HEK293T (cell line): ENCODE measurements at regions not wholly inside any gene's neighbourhood (a gene's known extent, or its start where the extent isn't known, plus 50 kb on each side); places are given as distances from the start of the nearest gene placed in this dataset.

Experiments used
- CTCF ChIA-PET: fragments of 350-600 bp; formaldehyde crosslinking; extraction: SDS; loops from one replicate; lab custom pipeline; 2021; ENCODE audit warnings: antibody characterized with exemption, inconsistent platforms; lab: Yijun Ruan, JAX
- POLR2A ChIA-PET: fragments of 350-600 bp; formaldehyde crosslinking; extraction: SDS; loops from one replicate; lab custom pipeline; 2020; ENCODE audit warnings: antibody characterized with exemption, inconsistent platforms; lab: Yijun Ruan, JAX
- DNase-seq: peaks from one replicate; pipeline ENCODE4 v3.0.0; 2012; ENCODE audit warnings: mixed read lengths; ENCODE audit errors: extremely low spot score
- ARNT ChIP-seq: fragments of 450-650 bp; IDR thresholded peaks from 2 replicates; pipeline ENCODE4 v1.6.1; 2017; ENCODE audit warnings: mild to moderate bottlenecking
- BHLHE40 ChIP-seq: fragments of 450-650 bp; IDR thresholded peaks from 2 replicates; pipeline ENCODE4 v1.6.1; 2016; ENCODE audit warnings: mild to moderate bottlenecking, moderate library complexity, borderline replicate concordance
- CTBP1 ChIP-seq: fragments of 450-650 bp; IDR thresholded peaks from 2 replicates; pipeline ENCODE4 v1.6.1; 2016; ENCODE audit warnings: borderline replicate concordance
- ELF4 ChIP-seq: fragments of 450-650 bp; IDR thresholded peaks from 2 replicates; pipeline ENCODE4 v1.6.1; 2017; ENCODE audit warnings: antibody characterized with exemption
- FOXA1 ChIP-seq: fragments of 450-650 bp; IDR thresholded peaks from 2 replicates; pipeline ENCODE4 v1.6.1; 2016; ENCODE audit warnings: mild to moderate bottlenecking
- FOXK2 ChIP-seq: fragments of 450-650 bp; IDR thresholded peaks from 2 replicates; pipeline ENCODE4 v1.6.1; 2016; ENCODE audit warnings: mild to moderate bottlenecking
- FOXM1 ChIP-seq: fragments of 450-650 bp; IDR thresholded peaks from 2 replicates; pipeline ENCODE4 v1.6.1; 2017; ENCODE audit warnings: mild to moderate bottlenecking, borderline replicate concordance
- HDGF ChIP-seq: fragments of 450-650 bp; IDR thresholded peaks from 2 replicates; pipeline ENCODE4 v1.6.1; 2017; ENCODE audit warnings: antibody characterized with exemption, borderline replicate concordance
- L3MBTL2 ChIP-seq: fragments of 450-650 bp; conservative IDR thresholded peaks from 2 replicates; pipeline ENCODE4 v1.6.1; 2016; ENCODE audit warnings: mild to moderate bottlenecking
- LEF1 ChIP-seq: fragments of 450-650 bp; IDR thresholded peaks from 2 replicates; pipeline ENCODE4 v1.6.1; 2017; ENCODE audit warnings: mild to moderate bottlenecking, borderline replicate concordance
- NFRKB ChIP-seq: fragments of 450-650 bp; IDR thresholded peaks from 2 replicates; pipeline ENCODE4 v1.6.1; 2016; ENCODE audit warnings: mild to moderate bottlenecking, moderate library complexity
- PKNOX1 ChIP-seq: fragments of 450-650 bp; IDR thresholded peaks from 2 replicates; pipeline ENCODE4 v1.6.1; 2016
- SP1 ChIP-seq: fragments of 450-650 bp; IDR thresholded peaks from 2 replicates; pipeline ENCODE4 v1.6.1; 2017
- SUZ12 ChIP-seq: fragments of 450-650 bp; IDR thresholded peaks from 2 replicates; pipeline ENCODE4 v1.6.1; 2016; ENCODE audit warnings: mild to moderate bottlenecking
- TARDBP ChIP-seq: fragments of 450-650 bp; IDR thresholded peaks from 2 replicates; pipeline ENCODE4 v1.6.1; 2016
- ZNF384 ChIP-seq: fragments of 450-650 bp; IDR thresholded peaks from 2 replicates; pipeline ENCODE4 v1.6.1; 2016

- CTCF ChIA-PET: no interaction called here
- DNase-seq: no peak
- POLR2A ChIA-PET: no interaction called here
- TF ChIP-seq SP1 (no peak), SUZ12 (no peak), ARNT (no peak), NFRKB (no peak), FOXM1 (no peak), BHLHE40 (no peak), PKNOX1 (no peak)
Observed at GRCh38 chr3:14345496-14346150, 56.8 kb upstream of the SLC6A6 start.

GRCh38 chr3:14346191-14346590 is 56.2 kb upstream of the SLC6A6 start:
- ChIA-PET CTCF (interaction anchor here (0.6 kb wide), 1 partner anchor 142 kb away, joined by 3 read pairs; no protein-coding TSS in a partner anchor), POLR2A (no interaction called here)
- DNase-seq: no peak
- TF ChIP-seq ARNT: no peak

- POLR2A ChIA-PET: no interaction called here
- no peak for TF ChIP-seq NFRKB
- TF ChIP-seq L3MBTL2: no peak
- CTCF ChIA-PET: interaction anchor here (0.6 kb wide), 1 partner anchor 143 kb away, joined by 3 read pairs; no protein-coding TSS in a partner anchor
- DNase-seq: no peak
Observed at GRCh38 chr3:14346642-14347041, 55.8 kb upstream of the SLC6A6 start.

GRCh38 chr3:14347110-14347509 is 55.3 kb upstream of the SLC6A6 start:
- no peak for DNase-seq
- POLR2A ChIA-PET: no interaction called here
- no peak for TF ChIP-seq BHLHE40
- TF ChIP-seq FOXA1: no peak
- no peak for TF ChIP-seq SUZ12
- TF ChIP-seq ZNF384: no peak
- no peak for TF ChIP-seq FOXM1
- TF ChIP-seq LEF1: no peak
- TF ChIP-seq ARNT: no peak
- no peak for TF ChIP-seq FOXK2
- no peak for TF ChIP-seq SP1
- no peak for TF ChIP-seq HDGF
- no peak for TF ChIP-seq L3MBTL2
- TF ChIP-seq NFRKB: no peak
- TF ChIP-seq ELF4: no peak
- no peak for TF ChIP-seq CTBP1
- no peak for TF ChIP-seq PKNOX1
- no peak for TF ChIP-seq TARDBP
- CTCF ChIA-PET: no interaction called here

- CTCF ChIA-PET: no interaction called here
- TF ChIP-seq TARDBP: no peak
- POLR2A ChIA-PET: no interaction called here
Observed at GRCh38 chr3:14351617-14352001, 50.8 kb upstream of the SLC6A6 start.

GRCh38 chr3:14352002-14352627 is 50.3 kb upstream of the SLC6A6 start:
- POLR2A ChIA-PET: no interaction called here
- TF ChIP-seq TARDBP (no peak), L3MBTL2 (peak; percentile 50)
- CTCF ChIA-PET: no interaction called here
- DNase-seq: peak; percentile 61

More at GRCh38 chr3:14351617-14352001, 50.8 kb upstream of the SLC6A6 start:
- no peak for DNase-seq
